SK-N-SH (cell line): ENCODE measurements at regions not wholly inside any gene's neighbourhood (a gene's known extent, or its start where the extent isn't known, plus 50 kb on each side); places are given as distances from the start of the nearest gene placed in this dataset.

Experiments
- CTCF ChIA-PET: fragments of 300-600, 350-600 bp; formaldehyde crosslinking; extraction: SDS; loops from one replicate; lab custom pipeline; 2021; lab: Yijun Ruan, JAX
- POLR2A ChIA-PET: fragments of 350-600 bp; sonication (Branson Sonifier 250); formaldehyde crosslinking; extraction: SDS; loops from one replicate; lab custom pipeline; 2020; ENCODE audit warnings: antibody characterized with exemption, inconsistent platforms; lab: Yijun Ruan, JAX
- DNase-seq: peaks from one replicate; pipeline ENCODE4 v3.0.0; 2012
- H2AFZ ChIP-seq: fragments of 200-600 bp; sonication (generic); 2 replicates; pipeline ENCODE4 v1.8.1; 2016; ENCODE audit warnings: antibody characterized with exemption, mild to moderate bottlenecking, low read depth
- H3F3A ChIP-seq: fragments of 200-600 bp; sonication (generic); replicated peaks from 2 replicates; pipeline ENCODE3; 2016; ENCODE audit warnings: antibody characterized with exemption, mild to moderate bottlenecking; ENCODE audit not compliant: insufficient read depth
- H3K27ac ChIP-seq, 2 experiments: fragments of 200-500 bp in 1 of 2; fragments of 200-600 bp in 1 of 2; sonication (Bioruptor generic) in 1 of 2; sonication (generic), shearing (Covaris generic) in 1 of 2; 2 replicates each; pipeline versions ENCODE4 v1.5.1 to v1.6.1; 2014 to 2016; ENCODE audit warnings: low read depth in 2 of 2, inconsistent platforms in 1 of 2, low read length in 1 of 2, mild to moderate bottlenecking in 1 of 2, mixed read lengths in 1 of 2
- H3K27me3 ChIP-seq: fragments of 200-600 bp; sonication (generic), shearing (Covaris generic); 2 replicates; pipeline ENCODE4 v1.6.1; 2016; ENCODE audit warnings: mixed run types; ENCODE audit not compliant: insufficient read depth
- H3K36me3 ChIP-seq, 2 experiments: fragments of 200-500 bp in 1 of 2; fragments of 200-600 bp in 1 of 2; sonication (Bioruptor generic) in 1 of 2; sonication (generic) in 1 of 2; replicated peaks in 1 of 2; 2 replicates each; pipeline versions ENCODE3 to v1.5.1; 2014 to 2016; ENCODE audit warnings: low read length in 1 of 2, mild to moderate bottlenecking in 1 of 2; ENCODE audit not compliant: insufficient read depth in 2 of 2, control insufficient read depth in 1 of 2
- H3K4me1 ChIP-seq, 2 experiments: fragments of 200-500 bp in 1 of 2; fragments of 200-600 bp in 1 of 2; sonication (Bioruptor generic) in 1 of 2; sonication (generic), shearing (Covaris generic) in 1 of 2; 2 replicates each; pipeline versions ENCODE4 v1.5.1 to v1.6.1; 2014 to 2016; ENCODE audit warnings: low read depth in 1 of 2, low read length in 1 of 2, mixed run types in 1 of 2; ENCODE audit not compliant: insufficient read depth in 2 of 2, control insufficient read depth in 1 of 2
- H3K4me2 ChIP-seq: fragments of 200-600 bp; sonication (generic), shearing (Covaris generic); 2 replicates; pipeline ENCODE4 v1.6.1; 2017; ENCODE audit warnings: mixed run types
- H3K4me3 ChIP-seq, 2 experiments: fragments of 200-500 bp in 1 of 2; fragments of 200-600 bp in 1 of 2; sonication (Bioruptor generic) in 1 of 2; sonication (generic), shearing (Covaris generic) in 1 of 2; 2 replicates each; pipeline versions ENCODE4 v1.5.1 to v1.8.1; 2014 to 2016; ENCODE audit warnings: low read depth in 2 of 2, inconsistent platforms in 1 of 2, low read length in 1 of 2, mild to moderate bottlenecking in 1 of 2, mixed read lengths in 1 of 2, moderate library complexity in 1 of 2
- H3K79me2 ChIP-seq: fragments of 200-600 bp; sonication (generic); 2 replicates; pipeline ENCODE4 v1.8.1; 2017; ENCODE audit warnings: mild to moderate bottlenecking; ENCODE audit not compliant: insufficient read depth
- H3K9ac ChIP-seq: fragments of 200-600 bp; sonication (generic); 2 replicates; pipeline ENCODE4 v1.6.1; 2017; ENCODE audit warnings: mixed run types
- H3K9me2 ChIP-seq: fragments of 200-600 bp; sonication (generic); 2 replicates; pipeline ENCODE4 v1.6.1; 2017; ENCODE audit warnings: mixed run types
- H3K9me3 ChIP-seq: fragments of 200-600 bp; sonication (generic); 2 replicates; pipeline ENCODE4 v1.6.1; 2017; ENCODE audit warnings: mixed run types, mild to moderate bottlenecking, moderate library complexity
- H4K20me1 ChIP-seq: fragments of 200-600 bp; sonication (generic); 2 replicates; pipeline ENCODE4 v1.6.1; 2017; ENCODE audit warnings: mild to moderate bottlenecking, mixed run types; ENCODE audit not compliant: insufficient read depth
- CHD2 ChIP-seq: fragments of 150-350 bp; IDR thresholded peaks from 2 replicates; pipeline ENCODE4 v1.6.1; 2018; ENCODE audit warnings: low read length; ENCODE audit not compliant: partially characterized antibody
- EP300 ChIP-seq, 2 experiments: IDR thresholded peaks; 2 replicates each; pipeline versions ENCODE4 v1.4.0 to v1.6.1; 2012; ENCODE audit warnings: borderline replicate concordance in 1 of 2, low read depth in 1 of 2, low read length in 1 of 2
- EZH2phosphoT487 ChIP-seq: fragments of 200-600 bp; sonication (generic); IDR thresholded peaks from 2 replicates; pipeline ENCODE4 v1.6.1; 2017; ENCODE audit warnings: low read depth, mixed run types, mild to moderate bottlenecking, antibody characterized with exemption, moderate library complexity, borderline replicate concordance
- FOXJ3 ChIP-seq: sonication (generic); formaldehyde crosslinking; IDR thresholded peaks from 2 replicates; pipeline ENCODE4 v1.5.1; 2020; ENCODE audit warnings: mild to moderate bottlenecking, missing genetic modification reagents
- FOXM1 ChIP-seq: IDR thresholded peaks from 2 replicates; pipeline ENCODE4 v1.4.0; 2012; ENCODE audit warnings: low read depth, mild to moderate bottlenecking
- MEF2A ChIP-seq: IDR thresholded peaks from 2 replicates; pipeline ENCODE4 v1.4.0; 2012; ENCODE audit warnings: low read depth, borderline replicate concordance
- MXI1 ChIP-seq: IDR thresholded peaks from 2 replicates; pipeline ENCODE4 v1.6.1; 2012; ENCODE audit warnings: mild to moderate bottlenecking, low read depth, low read length, improper control_type of control experiment
- NFIC ChIP-seq: IDR thresholded peaks from 2 replicates; pipeline ENCODE4 v1.4.0; 2012; ENCODE audit warnings: borderline replicate concordance
- NRF1 ChIP-seq: IDR thresholded peaks from 2 replicates; pipeline ENCODE4 v1.6.1; 2012; ENCODE audit warnings: low read depth, mild to moderate bottlenecking, low read length
- RFX5 ChIP-seq: IDR thresholded peaks from 2 replicates; pipeline ENCODE4 v1.6.1; 2012; ENCODE audit warnings: mild to moderate bottlenecking, improper control_type of control experiment, low read length
- SMC3 ChIP-seq: IDR thresholded peaks from 2 replicates; pipeline ENCODE4 v1.6.1; 2012; ENCODE audit warnings: low read depth, low read length, improper control_type of control experiment
- TAF1 ChIP-seq: IDR thresholded peaks from 2 replicates; pipeline ENCODE4 v1.6.1; 2012; ENCODE audit warnings: low read depth, mild to moderate bottlenecking, low read length, moderate library complexity, borderline replicate concordance
- WGBS: methylation state at CpG from one replicate; pipeline ENCODE4 v1.1.6; 2017; ENCODE audit warnings: low lambda C conversion rate; 5-methylcytosine and 5-hydroxymethylcytosine counted together
- TF ChIP-seq, protein P1 (sequence below): IDR thresholded peaks from 2 replicates; pipeline ENCODE4 v1.6.1; 2012; ENCODE audit warnings: mild to moderate bottlenecking, low read depth, low read length, moderate library complexity
- TF ChIP-seq, protein P2 (sequence below): fragments of 150-350 bp; IDR thresholded peaks from 2 replicates; pipeline ENCODE4 v1.6.1; 2016; ENCODE audit warnings: mild to moderate bottlenecking, low read depth, low read length
- TF ChIP-seq, protein P3 (sequence below): IDR thresholded peaks from 2 replicates; pipeline ENCODE4 v1.4.0; 2012; ENCODE audit warnings: low read depth, borderline replicate concordance

DNA sequence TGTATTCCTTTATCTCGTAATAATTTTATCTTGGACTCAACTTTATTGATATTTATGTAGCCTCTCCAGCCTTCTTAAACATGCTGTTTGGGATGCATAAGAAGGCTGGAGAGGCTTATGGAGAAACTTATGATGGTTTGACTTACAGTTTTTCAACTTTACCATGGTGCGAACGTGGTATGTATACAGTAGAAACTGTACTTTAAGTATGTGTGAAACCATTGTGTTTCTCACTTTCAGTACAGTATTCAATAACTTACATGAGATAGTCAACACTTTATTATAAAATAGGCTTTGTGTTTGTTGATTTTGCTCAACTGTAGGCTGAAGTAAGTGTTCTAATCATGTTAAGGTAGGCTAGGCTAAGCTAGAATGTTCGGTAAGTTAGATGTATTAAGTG is 206.8 kb downstream of the SEC14L1 start:
- no peak overlapping the region for H3K4me3 ChIP-seq
- no peak overlapping the region for H2AFZ ChIP-seq
- WGBS, result 95% methylated on average over 4 of the region's 4 CpGs
- peaks cover 9 to 23% of the 10 kb centered on the region in 2 experiments; a peak in 2 of 4 replicates for H3K4me1 ChIP-seq
- no peaks in the 10 kb centered on the region for H3K36me3 ChIP-seq
- CTCF ChIA-PET, result interaction anchor here (1.7 to 16.7 kb wide), 4 partner anchors 10 to 148 kb away, joined by 5 to 127 read pairs (median 10); no protein-coding TSS in a partner anchor
- no peaks in the 10 kb centered on the region for H4K20me1 ChIP-seq
- H3K9me2 ChIP-seq, result no peaks in the 10 kb centered on the region
- no peak for DNase-seq
- TF ChIP-seq FOXM1 (no peak), NRF1 (no peak), NFIC (no peak), EZH2phosphoT487 (no peak), MXI1 (no peak), FOXJ3 (CRISPR knock-in tag) (no peak), MEF2A (no peak), SMC3 (no peak), CHD2 (no peak), TAF1 (no peak), RFX5 (no peak), EP300 (IDR thresholded peaks at IDR 0.05; ENCODE audit: borderline replicate concordance in 1 of 2, low read depth in 1 of 2, low read length in 1 of 2) (no peak)
- TF ChIP-seq, protein P1, sequence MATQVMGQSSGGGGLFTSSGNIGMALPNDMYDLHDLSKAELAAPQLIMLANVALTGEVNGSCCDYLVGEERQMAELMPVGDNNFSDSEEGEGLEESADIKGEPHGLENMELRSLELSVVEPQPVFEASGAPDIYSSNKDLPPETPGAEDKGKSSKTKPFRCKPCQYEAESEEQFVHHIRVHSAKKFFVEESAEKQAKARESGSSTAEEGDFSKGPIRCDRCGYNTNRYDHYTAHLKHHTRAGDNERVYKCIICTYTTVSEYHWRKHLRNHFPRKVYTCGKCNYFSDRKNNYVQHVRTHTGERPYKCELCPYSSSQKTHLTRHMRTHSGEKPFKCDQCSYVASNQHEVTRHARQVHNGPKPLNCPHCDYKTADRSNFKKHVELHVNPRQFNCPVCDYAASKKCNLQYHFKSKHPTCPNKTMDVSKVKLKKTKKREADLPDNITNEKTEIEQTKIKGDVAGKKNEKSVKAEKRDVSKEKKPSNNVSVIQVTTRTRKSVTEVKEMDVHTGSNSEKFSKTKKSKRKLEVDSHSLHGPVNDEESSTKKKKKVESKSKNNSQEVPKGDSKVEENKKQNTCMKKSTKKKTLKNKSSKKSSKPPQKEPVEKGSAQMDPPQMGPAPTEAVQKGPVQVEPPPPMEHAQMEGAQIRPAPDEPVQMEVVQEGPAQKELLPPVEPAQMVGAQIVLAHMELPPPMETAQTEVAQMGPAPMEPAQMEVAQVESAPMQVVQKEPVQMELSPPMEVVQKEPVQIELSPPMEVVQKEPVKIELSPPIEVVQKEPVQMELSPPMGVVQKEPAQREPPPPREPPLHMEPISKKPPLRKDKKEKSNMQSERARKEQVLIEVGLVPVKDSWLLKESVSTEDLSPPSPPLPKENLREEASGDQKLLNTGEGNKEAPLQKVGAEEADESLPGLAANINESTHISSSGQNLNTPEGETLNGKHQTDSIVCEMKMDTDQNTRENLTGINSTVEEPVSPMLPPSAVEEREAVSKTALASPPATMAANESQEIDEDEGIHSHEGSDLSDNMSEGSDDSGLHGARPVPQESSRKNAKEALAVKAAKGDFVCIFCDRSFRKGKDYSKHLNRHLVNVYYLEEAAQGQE, result no peak
- TF ChIP-seq, protein P2, sequence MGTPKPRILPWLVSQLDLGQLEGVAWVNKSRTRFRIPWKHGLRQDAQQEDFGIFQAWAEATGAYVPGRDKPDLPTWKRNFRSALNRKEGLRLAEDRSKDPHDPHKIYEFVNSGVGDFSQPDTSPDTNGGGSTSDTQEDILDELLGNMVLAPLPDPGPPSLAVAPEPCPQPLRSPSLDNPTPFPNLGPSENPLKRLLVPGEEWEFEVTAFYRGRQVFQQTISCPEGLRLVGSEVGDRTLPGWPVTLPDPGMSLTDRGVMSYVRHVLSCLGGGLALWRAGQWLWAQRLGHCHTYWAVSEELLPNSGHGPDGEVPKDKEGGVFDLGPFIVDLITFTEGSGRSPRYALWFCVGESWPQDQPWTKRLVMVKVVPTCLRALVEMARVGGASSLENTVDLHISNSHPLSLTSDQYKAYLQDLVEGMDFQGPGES, result no peak
- TF ChIP-seq, protein P3, sequence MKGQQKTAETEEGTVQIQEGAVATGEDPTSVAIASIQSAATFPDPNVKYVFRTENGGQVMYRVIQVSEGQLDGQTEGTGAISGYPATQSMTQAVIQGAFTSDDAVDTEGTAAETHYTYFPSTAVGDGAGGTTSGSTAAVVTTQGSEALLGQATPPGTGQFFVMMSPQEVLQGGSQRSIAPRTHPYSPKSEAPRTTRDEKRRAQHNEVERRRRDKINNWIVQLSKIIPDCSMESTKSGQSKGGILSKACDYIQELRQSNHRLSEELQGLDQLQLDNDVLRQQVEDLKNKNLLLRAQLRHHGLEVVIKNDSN, result no peak
- TF ChIP-seq, all 33 proteins: peak for 0
- Histone ChIP-seq H3F3A (peaks cover 3% of the 10 kb centered on the region), H3K4me2 (no peak overlapping the region), H3K79me2 (peaks cover 43% of the 10 kb centered on the region; the same call in 1 of the 2 replicates), H3K27me3 (no peaks in the 10 kb centered on the region), H3K27ac (no peak overlapping the region), H3K9me3 (no peaks in the 10 kb centered on the region), H3K9ac (no peak overlapping the region)
- POLR2A ChIA-PET, result interaction anchor here (0.6 to 0.7 kb wide), 2 partner anchors 82 to 1481 kb away, joined by 3 read pairs; no protein-coding TSS in a partner anchor
